ENCODE measurements at regions not wholly inside any gene's neighbourhood (a gene's known extent, or its start where the extent isn't known, plus 50 kb on each side); places are given as distances from the start of the nearest gene placed in this dataset.

DNA sequence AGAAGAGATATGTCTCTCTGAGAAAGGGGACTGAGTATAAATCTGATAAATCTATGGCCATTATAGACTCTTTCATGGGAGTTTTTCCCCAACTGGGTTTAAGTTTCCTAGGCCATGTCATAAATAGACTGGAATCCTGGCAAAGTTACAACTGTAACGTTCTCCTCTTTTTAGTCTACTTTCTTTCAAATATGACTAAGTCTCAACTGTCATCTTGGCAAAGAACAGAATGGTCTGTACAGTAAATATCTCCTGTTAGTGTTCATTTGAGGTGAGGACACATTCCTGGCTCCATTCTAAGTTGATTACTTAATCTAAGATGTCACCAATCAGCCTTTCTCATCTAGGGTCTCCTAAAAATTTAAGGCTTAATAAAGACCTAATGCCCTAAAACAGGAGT is 300.5 kb downstream of the BRINP2 start:
- DNase-seq (no peak), ATAC-seq (no peak)
- TF ChIP-seq, protein P1, sequence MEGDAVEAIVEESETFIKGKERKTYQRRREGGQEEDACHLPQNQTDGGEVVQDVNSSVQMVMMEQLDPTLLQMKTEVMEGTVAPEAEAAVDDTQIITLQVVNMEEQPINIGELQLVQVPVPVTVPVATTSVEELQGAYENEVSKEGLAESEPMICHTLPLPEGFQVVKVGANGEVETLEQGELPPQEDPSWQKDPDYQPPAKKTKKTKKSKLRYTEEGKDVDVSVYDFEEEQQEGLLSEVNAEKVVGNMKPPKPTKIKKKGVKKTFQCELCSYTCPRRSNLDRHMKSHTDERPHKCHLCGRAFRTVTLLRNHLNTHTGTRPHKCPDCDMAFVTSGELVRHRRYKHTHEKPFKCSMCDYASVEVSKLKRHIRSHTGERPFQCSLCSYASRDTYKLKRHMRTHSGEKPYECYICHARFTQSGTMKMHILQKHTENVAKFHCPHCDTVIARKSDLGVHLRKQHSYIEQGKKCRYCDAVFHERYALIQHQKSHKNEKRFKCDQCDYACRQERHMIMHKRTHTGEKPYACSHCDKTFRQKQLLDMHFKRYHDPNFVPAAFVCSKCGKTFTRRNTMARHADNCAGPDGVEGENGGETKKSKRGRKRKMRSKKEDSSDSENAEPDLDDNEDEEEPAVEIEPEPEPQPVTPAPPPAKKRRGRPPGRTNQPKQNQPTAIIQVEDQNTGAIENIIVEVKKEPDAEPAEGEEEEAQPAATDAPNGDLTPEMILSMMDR (IDR thresholded peaks at IDR 0.05) = no peak
- Histone ChIP-seq H3K4me1 (no peaks in the 10 kb centered on the region), H3K27me3 (no peaks in the 10 kb centered on the region), H3K36me3 (no peaks in the 10 kb centered on the region), H3K4me3 (no peak overlapping the region), H3K27ac (no peak overlapping the region), H3K9me3 (no peaks in the 10 kb centered on the region)
- intact Hi-C loops (cut with DNase I) = no loop called here

DNA sequence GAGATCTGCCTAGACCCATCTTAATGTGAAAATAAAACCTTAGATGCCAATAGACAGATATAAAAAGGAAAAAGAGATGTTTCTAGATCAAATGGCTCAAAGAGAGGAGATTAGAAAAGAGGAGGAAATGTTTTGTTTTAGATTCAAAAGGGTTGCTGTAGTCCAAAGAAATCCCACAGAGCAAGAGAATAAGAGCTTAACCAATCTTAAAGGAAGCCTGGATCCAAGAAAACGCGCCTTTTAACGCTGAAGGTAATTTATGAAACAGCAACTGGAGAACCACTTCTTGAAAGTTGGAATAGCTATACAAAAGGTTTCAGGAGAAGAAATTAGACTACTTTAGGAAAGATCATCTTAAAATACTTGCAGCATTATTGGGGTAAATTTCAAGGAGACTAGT is 298.8 kb downstream of the BRINP2 start:
- no peaks in the 10 kb centered on the region for H3K27me3 ChIP-seq
- H3K36me3 ChIP-seq = no peaks in the 10 kb centered on the region
- intact Hi-C loops (cut with DNase I) = no loop called here
- H3K4me3 ChIP-seq = no peak overlapping the region
- H3K4me1 ChIP-seq = no peaks in the 10 kb centered on the region
- no peaks in the 10 kb centered on the region for H3K9me3 ChIP-seq
- ATAC-seq (no peak), DNase-seq (no peak)
- no peak overlapping the region for H3K27ac ChIP-seq
- TF ChIP-seq, protein P1 (IDR thresholded peaks at IDR 0.05) = no peak

DNA sequence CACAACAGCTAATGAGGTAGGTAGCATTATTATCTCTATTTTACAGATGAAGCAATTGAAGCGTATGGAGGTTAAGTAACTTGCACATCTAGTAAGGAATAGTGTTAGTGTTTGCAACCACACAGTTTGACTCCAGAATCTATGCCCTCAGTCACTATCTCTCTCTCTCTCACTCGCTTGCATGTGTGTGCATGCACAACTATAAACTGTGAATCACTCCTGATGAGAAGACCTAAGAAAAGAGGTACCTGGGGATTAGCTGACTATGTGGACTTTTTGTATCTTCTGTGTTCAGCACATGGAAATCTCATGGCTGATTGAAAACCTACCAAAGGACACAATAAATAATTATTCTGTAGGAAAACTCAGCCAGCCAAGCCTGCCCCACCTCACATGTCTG is 295.5 kb downstream of the BRINP2 start:
- intact Hi-C loops (cut with DNase I) = no loop called here
- no peak for ATAC-seq

DNA sequence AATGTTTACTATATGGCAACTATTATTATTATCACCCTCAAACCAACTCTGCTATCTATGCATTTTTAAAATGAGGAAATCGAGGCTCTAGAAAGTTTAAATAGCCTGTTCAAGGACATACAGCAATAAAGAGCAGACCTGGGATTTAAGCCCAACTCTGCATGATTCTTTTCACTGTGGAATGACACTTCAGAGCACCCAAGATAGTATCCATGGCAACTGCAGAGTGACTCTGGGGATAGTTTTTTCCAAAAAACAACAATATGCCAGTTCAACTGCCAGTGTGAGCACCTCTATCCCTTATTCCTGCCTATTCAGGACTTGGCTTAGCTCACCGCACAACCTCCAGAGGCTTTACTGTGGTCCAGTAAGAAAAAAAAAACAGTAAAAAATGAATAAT is 293.9 kb downstream of the BRINP2 start:
- no peaks in the 10 kb centered on the region for H3K4me1 ChIP-seq
- H3K36me3 ChIP-seq = no peaks in the 10 kb centered on the region
- intact Hi-C loops (cut with DNase I) = no loop called here
- H3K27me3 ChIP-seq = no peaks in the 10 kb centered on the region
- ATAC-seq (no peak), DNase-seq (no peak)
- no peak overlapping the region for H3K4me3 ChIP-seq
- TF ChIP-seq, protein P1 (IDR thresholded peaks at IDR 0.05) = no peak
- H3K9me3 ChIP-seq = no peaks in the 10 kb centered on the region
- H3K27ac ChIP-seq = no peak overlapping the region

More for the DNA sequence above, 295.5 kb downstream of the BRINP2 start:
- no peak for DNase-seq
- Histone ChIP-seq H3K4me3 (no peak overlapping the region), H3K4me1 (no peaks in the 10 kb centered on the region), H3K27ac (no peak overlapping the region), H3K9me3 (no peaks in the 10 kb centered on the region), H3K27me3 (no peaks in the 10 kb centered on the region), H3K36me3 (no peaks in the 10 kb centered on the region)
- TF ChIP-seq, protein P1 (IDR thresholded peaks at IDR 0.05) = no peak

DNA sequence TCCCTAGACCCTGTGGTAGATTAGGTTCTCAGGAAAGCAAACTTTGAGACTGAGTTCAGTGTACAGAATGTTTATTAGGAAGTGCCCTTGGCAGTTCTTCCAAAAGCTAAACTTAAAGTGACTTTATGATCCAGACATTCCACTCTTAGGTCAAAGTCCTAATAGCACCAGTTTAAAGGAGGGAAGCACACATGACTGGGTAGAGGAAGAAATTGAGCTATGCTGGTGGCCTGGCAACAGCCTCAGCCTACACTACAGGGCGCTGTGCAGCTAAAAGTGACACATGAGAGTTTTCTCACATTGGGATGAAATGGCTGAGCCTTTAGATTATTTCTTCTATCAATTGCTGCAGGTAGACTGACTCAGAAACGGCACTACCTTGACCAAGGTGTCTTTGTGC is 280.4 kb downstream of the BRINP2 start:
- TF ChIP-seq, protein P1 (IDR thresholded peaks at IDR 0.05) = no peak
- H3K4me1 ChIP-seq = no peaks in the 10 kb centered on the region
- ATAC-seq (no peak), DNase-seq (no peak)
- H3K27me3 ChIP-seq = no peaks in the 10 kb centered on the region
- H3K27ac ChIP-seq = no peak overlapping the region
- H3K36me3 ChIP-seq = no peaks in the 10 kb centered on the region
- H3K4me3 ChIP-seq = no peak overlapping the region
- intact Hi-C loops (cut with DNase I) = no loop called here
- peaks cover 4% of the 10 kb centered on the region for H3K9me3 ChIP-seq

DNA sequence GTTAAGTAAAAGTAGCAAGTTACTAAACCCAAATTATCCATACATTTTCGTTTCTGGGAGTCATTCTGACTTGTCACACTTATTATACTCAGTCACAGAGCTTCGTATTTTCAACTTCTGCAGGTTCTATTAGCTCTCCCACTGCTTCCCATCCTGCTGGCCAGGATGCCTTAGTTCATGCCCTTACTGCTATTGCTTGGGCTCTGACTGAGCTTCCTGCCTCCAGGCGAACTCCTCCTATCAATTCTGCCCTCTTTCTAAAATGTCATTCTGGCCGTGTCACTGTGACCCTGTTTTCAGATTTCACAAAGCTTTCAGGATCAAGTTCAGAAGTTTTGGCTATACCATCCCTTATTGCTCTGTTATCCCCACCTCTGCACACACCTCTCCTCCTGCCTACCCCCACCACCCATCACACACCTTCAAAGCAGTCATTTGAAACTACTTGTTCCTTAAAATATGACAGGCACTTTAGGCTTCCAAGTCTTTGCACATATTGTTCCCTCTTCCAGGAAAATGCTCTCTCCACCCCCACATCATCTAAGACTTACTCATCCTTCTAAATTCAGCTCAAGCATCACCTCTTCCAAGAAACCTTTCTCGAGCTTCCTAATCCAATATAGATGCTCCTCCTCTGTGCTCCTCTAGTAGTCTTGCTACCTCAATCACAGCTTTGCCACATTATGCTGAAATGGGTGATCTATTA is 278.0 kb downstream of the BRINP2 start:
- Histone ChIP-seq H3K27me3 (no peaks in the 10 kb centered on the region), H3K27ac (no peak overlapping the region), H3K4me1 (no peaks in the 10 kb centered on the region), H3K36me3 (no peaks in the 10 kb centered on the region), H3K9me3 (no peaks in the 10 kb centered on the region), H3K4me3 (no peak overlapping the region)
- ATAC-seq (no peak), DNase-seq (no peak)
- intact Hi-C loops (cut with DNase I) = no loop called here
- TF ChIP-seq, protein P1 (IDR thresholded peaks at IDR 0.05) = no peak
